ENCODE measurements at regions not wholly inside any gene's neighbourhood (a gene's known extent, or its start where the extent isn't known, plus 50 kb on each side); places are given as distances from the start of the nearest gene placed in this dataset.

- DNase-seq (ENCODE audit: low spot score in 2 of 2) = no peak
- Histone ChIP-seq H3K4me1 (no peaks in the 10 kb centered on the region), H3K27ac (no peak overlapping the region), H3K9me3 (no peaks in the 10 kb centered on the region), H3K36me3 (no peaks in the 10 kb centered on the region), H3K27me3 (no peaks in the 10 kb centered on the region), H3K4me3 (no peak overlapping the region)
- 94% methylated on average over 5 of the region's 5 CpGs for WGBS
- TF ChIP-seq POLR2A (IDR thresholded peaks at IDR 0.05) (no peak), POLR2AphosphoS5 (IDR thresholded peaks at IDR 0.05) (no peak), CTCF (IDR thresholded peaks at IDR 0.05) (no peak), EP300 (IDR thresholded peaks at IDR 0.05) (no peak)
Measured at GRCh38 chr6:22015944-22016343, 280.9 kb downstream of the PRL start.

- Histone ChIP-seq H3K36me3 (no peaks in the 10 kb centered on the region), H3K27ac (no peak overlapping the region), H3K9me3 (peaks cover 3% of the 10 kb centered on the region), H3K27me3 (no peaks in the 10 kb centered on the region), H3K4me3 (no peak overlapping the region), H3K4me1 (no peaks in the 10 kb centered on the region)
- 39% methylated on average over 1 of the region's 1 CpG for WGBS
- TF ChIP-seq CTCF (IDR thresholded peaks at IDR 0.05) (no peak), POLR2A (IDR thresholded peaks at IDR 0.05) (no peak), POLR2AphosphoS5 (IDR thresholded peaks at IDR 0.05) (no peak), EP300 (IDR thresholded peaks at IDR 0.05) (no peak)
- DNase-seq (ENCODE audit: low spot score in 2 of 2) = no peak
Measured at GRCh38 chr6:22017272-22017671, 279.6 kb downstream of the PRL start.

- no peaks in the 10 kb centered on the region for H3K27me3 ChIP-seq
- 81% methylated on average over 4 of the region's 4 CpGs for WGBS
- peaks cover 3% of the 10 kb centered on the region for H3K9me3 ChIP-seq
- H3K4me1 ChIP-seq = no peaks in the 10 kb centered on the region
- H3K36me3 ChIP-seq = no peaks in the 10 kb centered on the region
- no peak for DNase-seq (ENCODE audit: low spot score in 2 of 2)
- TF ChIP-seq POLR2A (IDR thresholded peaks at IDR 0.05) (no peak), CTCF (IDR thresholded peaks at IDR 0.05) (no peak), EP300 (IDR thresholded peaks at IDR 0.05) (no peak), POLR2AphosphoS5 (IDR thresholded peaks at IDR 0.05) (no peak)
- no peak overlapping the region for H3K27ac ChIP-seq
- no peak overlapping the region for H3K4me3 ChIP-seq
Measured at GRCh38 chr6:22017766-22018165, 279.1 kb downstream of the PRL start.

GRCh38 chr6:22019857-22020256 is 277.0 kb downstream of the PRL start:
- no peak for TF ChIP-seq EP300 (IDR thresholded peaks at IDR 0.05)
- no peak for TF ChIP-seq POLR2A (IDR thresholded peaks at IDR 0.05)
- TF ChIP-seq POLR2AphosphoS5 (IDR thresholded peaks at IDR 0.05) = no peak
- no peak for TF ChIP-seq CTCF (IDR thresholded peaks at IDR 0.05)
- Histone ChIP-seq H3K9me3 (peaks cover 3% of the 10 kb centered on the region), H3K27me3 (no peaks in the 10 kb centered on the region), H3K4me3 (no peak overlapping the region), H3K36me3 (no peaks in the 10 kb centered on the region), H3K27ac (no peak overlapping the region), H3K4me1 (no peaks in the 10 kb centered on the region)
- DNase-seq (ENCODE audit: low spot score in 2 of 2) = no peak
- 96% methylated on average over 5 of the region's 5 CpGs for WGBS

GRCh38 chr6:22020299-22021003 is 276.4 kb downstream of the PRL start:
- H3K36me3 ChIP-seq = no peaks in the 10 kb centered on the region
- TF ChIP-seq POLR2A (IDR thresholded peaks at IDR 0.05) (no peak), CTCF (IDR thresholded peaks at IDR 0.05) (no peak), EP300 (IDR thresholded peaks at IDR 0.05) (no peak), POLR2AphosphoS5 (IDR thresholded peaks at IDR 0.05) (no peak)
- no peaks in the 10 kb centered on the region for H3K27me3 ChIP-seq
- WGBS = 67% methylated on average over 5 of the region's 5 CpGs
- no peak overlapping the region for H3K27ac ChIP-seq
- H3K4me3 ChIP-seq = no peak overlapping the region
- H3K9me3 ChIP-seq = peaks cover 3% of the 10 kb centered on the region
- DNase-seq (ENCODE audit: low spot score in 2 of 2) = no peak
- peaks cover 3% of the 10 kb centered on the region for H3K4me1 ChIP-seq

All from suprapubic skin (tissue), 4 donors.